HTR-8/SVneo (cell line): ENCODE measurements at regions not wholly inside any gene's neighbourhood (a gene's known extent, or its start where the extent isn't known, plus 50 kb on each side); places are given as distances from the start of the nearest gene placed in this dataset.

ENCODE experiments used
- DNase-seq: peaks from one replicate; pipeline ENCODE4 v3.0.0; 2011; ENCODE audit warnings: low spot score, mixed read lengths; ENCODE audit not compliant: insufficient read length
- FAIRE-seq: peaks from 2 replicates; lab custom pipeline; 2011; peaks lifted over from hg19 to GRCh38; lab: Jason Lieb, UNC

DNA sequence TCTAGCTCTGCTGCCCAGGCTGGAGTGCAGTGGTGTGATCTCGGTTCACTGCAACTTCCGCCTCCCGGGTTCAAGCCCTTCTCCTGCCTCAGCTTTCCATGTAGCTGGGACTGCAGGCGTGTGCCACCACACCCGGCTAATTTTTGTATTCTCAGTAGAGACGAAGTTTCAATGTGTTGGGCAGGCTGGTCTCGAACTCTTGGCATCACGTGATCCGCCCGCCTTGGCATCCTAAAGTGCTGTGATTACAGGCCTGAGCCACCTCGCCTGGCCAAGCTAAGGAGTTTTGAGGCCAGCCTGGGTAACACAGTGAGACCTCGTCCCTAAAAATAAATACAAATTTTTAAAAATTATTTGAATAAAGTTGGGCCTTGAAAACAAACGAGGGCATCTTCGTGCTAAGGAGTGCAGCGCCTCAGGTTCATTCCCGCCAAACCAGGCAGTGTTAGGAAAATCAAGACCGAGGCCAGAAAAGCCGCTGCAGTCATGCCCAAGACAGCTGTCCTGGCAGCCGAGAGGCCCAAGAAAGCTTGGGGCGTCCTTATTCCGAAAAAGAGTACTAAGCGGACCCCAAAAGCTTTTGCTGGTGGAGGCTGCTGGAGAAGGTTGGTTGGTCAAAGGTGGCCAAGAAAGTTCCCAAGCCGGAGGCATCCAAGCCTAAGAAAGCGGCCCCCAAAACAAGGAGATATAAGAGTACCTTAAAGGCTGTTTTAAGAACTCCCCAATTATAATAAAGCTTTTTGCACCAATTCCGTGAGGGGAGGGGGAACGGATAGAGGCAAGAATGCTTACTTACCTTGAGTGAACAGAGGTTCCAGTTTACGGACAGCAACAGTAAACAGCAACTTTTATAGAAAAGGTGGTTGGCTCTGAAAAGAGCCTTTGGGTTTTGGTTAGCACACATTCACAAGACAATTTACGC is 109.0 kb downstream of the HFE start:
- DNase-seq (no peak), FAIRE-seq (no peak)

DNA sequence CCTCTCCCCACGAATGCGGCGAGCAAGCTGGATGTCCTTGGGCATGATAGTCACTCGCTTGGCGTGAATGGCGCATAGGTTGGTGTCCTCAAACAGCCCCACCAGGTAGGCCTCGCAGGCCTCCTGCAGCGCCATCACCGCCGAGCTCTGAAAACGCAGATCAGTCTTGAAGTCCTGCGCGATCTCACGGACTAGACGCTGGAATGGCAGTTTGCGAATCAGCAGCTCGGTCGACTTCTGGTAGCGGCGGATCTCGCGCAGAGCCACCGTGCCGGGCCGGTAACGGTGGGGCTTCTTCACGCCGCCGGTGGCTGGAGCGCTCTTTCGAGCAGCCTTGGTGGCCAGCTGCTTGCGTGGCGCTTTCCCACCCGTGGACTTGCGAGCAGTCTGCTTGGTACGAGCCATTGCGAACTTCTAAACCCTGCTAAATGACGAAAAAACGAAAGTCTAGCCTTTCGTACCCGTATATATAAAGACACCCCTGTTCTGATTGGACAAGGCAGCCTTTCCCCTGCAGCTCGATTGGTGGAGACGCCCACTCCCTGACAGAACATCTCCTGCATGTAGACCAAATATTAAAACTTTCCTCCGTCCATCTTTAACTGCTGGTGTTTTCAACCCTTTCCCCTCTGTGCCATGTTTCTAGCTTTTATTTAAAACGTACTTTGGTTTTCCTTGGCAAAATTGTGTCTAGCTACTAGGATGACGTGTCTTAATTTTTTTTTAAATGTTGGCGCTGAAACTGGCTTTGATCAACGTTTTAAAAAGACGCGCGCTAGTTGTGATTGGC is 109.8 kb downstream of the HFE start:
- FAIRE-seq (no peak), DNase-seq (peak; percentile 89)

DNA sequence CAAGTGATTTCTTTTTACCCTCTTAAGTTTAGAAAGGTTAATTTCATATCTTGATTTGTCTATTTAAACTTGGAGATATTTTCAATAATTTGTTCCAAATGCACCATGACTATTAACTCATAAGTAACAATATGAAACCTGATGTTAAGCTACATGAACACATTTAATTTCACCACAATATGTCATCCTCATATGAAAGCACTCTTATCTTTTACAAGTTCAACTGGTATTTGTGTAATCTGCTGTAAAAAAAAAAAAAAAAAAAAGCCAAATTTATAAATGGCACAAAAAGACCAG is 110.4 kb downstream of the HFE start:
- FAIRE-seq, result no peak
- DNase-seq, result no peak

DNA sequence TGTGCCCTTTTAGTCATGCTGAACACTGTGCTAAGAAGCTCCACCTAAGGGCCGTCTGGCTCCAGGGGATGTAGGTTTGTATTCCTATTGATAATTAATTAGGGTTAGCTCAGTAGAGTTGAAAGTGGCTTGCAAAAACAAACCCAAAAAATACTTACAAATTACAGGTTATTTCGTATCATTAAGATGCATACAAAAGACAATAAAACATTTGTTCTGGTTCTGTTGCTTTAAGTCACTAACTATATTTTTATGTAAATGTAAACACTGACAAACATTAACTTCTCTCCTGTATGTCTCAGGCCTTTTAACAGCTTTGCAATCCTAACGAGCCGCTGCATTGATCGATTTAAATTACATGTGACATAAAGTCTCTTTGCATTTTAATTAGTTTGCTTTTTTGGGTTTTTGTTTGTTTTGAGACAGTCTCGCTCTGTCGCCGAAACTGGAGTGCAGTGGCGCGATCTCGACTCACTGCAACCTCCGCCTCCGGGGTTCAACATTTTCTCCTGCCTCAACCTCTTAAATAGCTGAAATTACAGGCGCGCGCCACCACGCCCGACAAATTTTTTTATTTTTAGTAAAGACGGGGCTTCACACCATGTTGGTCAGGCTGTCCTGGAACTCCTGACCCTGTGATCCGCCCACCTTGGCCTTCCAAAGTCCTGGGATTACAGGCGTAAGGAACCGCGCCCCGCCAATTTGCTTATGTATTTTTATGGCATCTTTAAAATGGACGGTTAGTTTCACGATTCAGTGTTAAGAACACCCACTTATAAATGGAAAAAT is 110.9 kb downstream of the HFE start:
- no peak for FAIRE-seq
- no peak for DNase-seq

DNA sequence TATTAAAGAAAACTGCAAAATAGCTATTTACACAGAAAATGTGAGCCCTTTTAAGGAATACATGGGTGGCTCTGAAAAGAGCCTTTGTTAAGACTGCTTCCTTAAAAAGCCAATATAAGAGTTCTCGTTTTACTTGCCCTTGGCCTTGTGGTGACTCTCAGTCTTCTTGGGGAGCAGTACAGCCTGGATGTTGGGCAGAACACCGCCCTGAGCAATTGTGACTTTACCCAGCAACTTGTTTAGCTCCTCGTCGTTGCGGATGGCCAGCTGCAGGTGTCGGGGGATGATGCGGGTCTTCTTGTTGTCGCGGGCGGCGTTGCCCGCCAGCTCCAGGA is 111.5 kb downstream of the HFE start:
- DNase-seq, result no peak
- FAIRE-seq, result no peak

DNA sequence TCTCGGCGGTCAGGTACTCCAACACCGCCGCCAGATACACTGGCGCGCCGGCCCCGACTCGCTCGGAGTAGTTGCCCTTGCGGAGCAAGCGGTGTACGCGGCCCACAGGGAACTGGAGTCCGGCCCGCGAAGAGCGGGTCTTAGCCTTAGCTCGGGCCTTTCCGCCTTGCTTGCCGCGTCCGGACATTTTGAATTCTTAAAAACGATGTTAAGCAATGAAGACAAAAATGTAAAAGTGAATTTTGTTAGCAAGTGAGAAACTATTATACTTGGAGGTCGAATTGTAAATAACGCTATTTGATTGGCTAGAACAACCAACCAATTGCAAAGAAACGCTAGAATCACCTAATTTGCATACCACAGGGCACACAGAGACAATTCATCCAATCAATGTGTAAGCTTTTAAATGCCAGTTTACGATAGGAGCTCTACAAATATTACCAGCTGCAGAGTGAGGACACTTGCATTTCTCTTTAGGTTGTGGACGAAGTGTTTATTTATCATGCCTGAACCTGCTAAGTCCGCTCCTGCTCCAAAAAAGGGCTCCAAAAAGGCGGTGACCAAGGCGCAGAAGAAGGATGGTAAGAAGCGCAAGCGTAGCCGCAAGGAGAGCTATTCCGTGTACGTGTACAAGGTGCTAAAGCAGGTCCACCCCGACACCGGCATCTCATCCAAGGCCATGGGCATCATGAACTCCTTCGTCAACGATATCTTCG is 112.0 kb downstream of the HFE start:
- DNase-seq (peak; percentile 81), FAIRE-seq (no peak)

DNA sequence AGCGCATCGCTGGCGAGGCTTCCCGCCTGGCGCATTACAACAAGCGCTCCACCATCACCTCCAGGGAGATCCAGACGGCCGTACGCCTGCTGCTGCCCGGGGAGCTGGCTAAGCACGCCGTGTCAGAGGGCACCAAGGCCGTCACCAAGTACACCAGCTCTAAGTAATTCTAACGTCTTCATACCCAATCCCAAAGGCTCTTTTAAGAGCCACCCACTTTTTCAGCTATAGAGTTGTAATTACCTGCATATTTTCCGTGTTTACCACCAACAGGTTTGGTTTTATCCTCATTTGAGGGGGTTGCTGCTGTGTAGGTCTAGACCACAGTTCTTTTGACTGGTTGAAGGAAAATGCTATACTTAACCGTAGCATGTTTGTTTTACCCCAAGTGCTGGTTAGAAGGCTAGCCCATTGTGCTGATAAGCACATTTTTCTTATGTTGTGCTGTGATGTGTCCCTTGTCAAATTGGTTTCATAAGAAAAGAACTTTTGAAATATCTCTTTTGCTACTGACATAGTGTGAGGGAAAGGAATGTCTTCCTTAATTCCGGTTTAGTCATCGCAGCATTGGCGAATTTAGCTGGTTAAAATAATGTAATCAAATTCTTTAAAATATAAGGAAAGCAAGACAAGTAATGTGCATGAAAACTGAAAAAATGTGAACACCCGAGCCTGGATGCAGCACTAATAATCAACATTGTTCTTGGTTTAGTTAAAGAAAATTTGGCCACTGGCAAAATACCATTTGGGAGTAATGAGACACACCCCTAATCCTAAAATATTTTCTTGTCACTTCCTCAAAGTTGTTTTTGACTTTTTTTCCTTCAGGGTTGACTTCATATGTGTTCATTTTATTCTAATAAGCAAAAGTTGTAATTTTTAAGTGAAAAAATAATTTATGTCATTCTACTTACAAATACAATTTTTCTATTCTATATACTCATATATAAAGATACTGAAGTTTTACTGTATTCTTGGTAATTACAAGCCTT is 112.8 kb downstream of the HFE start:
- DNase-seq (no peak), FAIRE-seq (no peak)

DNA sequence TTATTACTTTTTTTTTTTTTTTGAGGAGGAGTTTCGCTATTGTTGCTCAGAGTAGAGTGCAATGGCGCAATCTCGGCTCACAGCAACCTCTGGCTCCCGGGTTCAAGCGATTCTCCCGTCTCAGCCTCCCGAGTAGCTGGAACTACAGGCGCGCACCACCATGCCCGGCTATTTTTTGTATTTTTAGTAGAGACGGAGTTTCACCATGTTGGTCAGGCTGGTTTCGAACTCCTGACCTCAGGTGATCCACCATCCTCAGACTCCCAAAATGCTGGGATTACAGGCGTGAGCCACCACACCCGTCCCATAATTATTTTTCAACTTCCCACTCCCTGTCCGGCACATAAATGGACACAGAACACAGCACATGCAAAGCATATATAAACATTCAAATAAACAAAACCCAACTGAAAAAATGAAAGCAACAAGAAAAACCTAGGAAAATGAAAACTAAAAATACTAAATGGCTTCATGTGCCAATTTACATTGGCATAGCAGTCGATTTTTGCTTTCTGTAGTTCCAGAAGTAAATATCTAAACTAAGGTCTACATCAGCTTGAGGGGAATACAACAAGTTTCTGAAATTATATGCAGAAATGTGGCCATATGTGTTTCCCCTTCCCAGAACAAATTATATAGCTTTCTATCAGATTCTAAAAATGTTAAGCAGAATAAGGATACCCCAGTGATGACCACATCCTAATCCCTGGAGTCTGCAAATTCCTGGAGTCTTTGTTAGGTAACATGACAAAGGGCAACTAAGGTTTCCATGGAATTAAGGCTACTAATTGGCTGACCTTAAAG is 113.9 kb downstream of the HFE start:
- FAIRE-seq (no peak), DNase-seq (no peak)

DNA sequence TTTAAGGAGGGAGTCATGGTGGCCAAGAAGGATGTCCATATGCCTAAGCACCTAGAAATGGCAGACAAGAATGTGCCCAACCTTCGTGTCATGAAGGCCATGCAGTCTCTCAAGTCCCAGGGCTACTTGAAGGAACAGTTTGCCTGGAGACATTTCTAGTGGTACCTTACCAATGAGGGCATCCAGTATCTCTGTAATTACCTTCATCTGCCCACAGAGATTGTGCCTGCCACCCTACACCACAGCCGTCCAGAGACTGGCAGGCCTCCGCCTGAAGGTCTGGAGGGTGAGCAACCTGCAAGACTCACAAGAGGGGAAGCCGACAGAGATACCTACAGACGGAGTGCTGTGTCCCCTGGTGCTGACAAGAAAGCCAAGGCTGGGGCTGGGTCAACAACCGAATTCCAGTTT is 115.0 kb downstream of the HFE start:
- DNase-seq, result no peak
- FAIRE-seq, result no peak

DNA sequence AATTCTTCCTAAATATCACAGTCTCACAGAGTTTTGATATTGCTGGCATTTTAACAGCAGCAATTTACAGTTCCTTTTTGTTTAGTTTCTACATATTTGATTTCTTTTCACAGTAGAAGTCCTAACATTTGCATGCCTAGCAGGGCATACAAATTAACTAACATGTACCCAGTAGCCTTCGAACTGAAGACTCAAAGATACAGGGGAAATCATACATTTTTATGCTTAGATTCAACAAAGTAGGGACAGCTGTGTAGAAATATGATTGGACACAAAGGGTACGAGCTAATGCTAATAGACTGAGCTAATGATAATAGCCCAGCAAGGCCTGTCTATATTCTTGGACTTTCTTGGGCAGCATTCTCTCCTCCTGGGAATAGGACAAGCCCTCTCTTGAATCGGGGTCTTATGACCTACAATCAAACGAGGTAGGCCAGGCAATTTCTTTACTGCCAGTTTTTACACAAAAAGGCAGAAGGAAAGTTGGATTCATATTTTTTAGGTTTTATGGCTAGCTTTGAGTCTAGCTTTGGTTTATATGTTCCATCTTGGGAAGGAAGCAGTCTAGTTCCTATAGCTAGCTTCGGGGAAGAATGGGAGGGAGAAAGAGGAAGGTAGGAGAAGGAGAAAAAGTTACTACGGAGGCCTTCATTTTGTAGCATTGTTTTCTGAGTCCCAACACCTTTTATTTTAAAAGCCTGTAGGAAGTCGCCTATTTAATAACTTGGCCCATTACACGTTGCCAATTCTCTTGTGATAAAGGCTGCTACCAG is 115.8 kb downstream of the HFE start:
- DNase-seq (no peak), FAIRE-seq (no peak)

DNA sequence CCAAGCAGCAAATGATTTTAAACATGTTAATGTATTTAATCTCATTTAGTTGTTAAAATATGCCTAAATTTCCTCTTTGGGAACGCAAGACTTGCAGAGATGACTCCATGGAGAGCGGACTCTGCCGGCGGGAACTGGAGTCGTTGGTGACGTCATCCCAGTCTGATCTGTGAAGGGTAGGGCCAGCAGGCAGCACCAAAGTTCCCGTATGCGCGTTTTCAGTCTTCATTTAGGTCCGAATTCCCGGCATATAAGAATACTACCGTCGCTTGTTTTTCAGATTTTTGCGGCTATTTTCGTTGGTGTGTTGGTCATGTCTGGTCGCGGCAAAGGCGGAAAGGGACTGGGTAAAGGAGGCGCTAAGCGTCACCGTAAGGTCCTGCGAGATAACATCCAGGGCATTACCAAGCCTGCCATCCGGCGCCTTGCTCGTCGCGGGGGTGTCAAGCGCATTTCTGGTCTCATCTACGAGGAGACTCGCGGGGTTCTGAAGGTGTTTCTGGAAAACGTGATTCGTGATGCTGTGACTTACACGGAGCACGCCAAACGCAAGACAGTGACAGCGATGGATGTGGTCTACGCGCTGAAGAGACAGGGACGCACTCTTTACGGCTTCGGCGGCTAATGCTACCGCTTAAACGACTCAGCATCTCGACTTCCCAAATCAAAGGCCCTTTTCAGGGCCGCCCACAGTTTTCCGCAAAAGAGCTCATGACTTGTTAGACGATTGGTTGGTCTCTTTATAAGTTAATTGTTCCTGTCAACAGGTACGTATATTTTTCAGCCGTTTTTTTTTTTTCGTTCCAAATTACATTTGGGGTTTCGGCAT is 117.3 kb downstream of the HFE start:
- peak; percentile 93 for DNase-seq
- peak; percentile 26 for FAIRE-seq

DNA sequence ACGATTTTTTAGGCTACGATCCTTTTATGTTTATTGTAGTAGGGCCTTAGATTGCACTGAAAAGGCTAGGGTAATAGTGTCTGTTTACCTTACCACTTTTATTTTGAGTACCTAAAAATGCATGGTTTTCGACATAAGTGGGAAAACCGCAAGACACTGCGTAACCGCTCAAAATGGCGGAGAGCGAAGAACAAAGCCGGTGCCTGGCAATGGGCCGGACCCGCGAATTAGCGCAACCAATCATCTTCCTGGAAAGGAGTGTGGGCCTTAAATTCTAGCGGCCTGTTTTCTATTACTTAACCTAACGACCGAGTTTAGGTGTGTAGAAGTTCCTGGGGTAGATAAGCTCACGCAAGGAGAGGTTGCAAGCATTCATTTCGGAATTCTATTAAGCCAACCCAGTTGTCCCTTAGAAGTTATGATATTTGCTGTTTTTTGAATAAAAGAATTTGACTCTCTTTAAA is 118.0 kb downstream of the HFE start:
- FAIRE-seq (no peak), DNase-seq (no peak)

DNA sequence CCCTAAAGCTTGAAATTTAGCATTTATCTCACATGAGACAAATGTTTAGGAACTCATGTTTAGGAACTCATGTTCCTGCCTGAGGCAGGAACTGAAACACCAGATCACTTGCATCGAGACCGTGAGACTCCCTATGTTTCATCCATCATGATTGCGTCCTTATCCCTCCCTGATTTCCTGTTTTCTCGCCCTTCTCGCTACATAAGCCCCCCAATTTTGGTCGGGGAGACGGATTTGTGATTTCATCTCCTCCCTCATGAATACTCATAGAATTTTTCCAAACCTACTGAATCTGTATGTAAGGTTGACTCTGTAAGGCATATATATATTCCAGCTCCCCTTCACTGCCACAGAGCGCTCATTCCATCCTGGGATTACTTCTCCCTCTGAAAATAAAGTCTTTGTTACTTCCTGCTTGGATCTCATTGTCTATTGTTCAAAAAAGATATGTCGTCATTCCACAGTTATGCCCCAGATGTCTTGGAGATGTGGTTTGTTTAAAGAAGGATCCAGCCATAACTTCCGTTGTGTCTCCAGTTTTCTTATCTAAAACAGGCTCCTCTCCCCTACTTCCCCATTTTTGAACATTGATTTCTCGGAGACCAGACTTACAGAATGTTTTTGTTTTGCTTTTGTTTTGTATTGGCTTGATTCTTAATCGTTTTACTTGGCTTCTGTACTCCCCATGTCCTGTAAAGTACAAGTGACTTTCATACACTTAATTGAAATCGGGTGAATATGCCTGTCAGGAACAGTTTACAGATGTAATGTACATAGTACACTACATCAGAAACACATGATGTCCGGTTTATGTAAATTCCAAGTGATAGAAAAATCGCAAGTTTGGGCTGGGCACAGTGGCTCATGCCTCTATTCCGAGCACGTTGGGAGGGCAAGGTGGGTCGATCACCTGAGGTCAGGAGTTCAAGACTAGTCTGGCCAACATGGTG is 118.7 kb downstream of the HFE start:
- FAIRE-seq, result no peak
- no peak for DNase-seq

DNA sequence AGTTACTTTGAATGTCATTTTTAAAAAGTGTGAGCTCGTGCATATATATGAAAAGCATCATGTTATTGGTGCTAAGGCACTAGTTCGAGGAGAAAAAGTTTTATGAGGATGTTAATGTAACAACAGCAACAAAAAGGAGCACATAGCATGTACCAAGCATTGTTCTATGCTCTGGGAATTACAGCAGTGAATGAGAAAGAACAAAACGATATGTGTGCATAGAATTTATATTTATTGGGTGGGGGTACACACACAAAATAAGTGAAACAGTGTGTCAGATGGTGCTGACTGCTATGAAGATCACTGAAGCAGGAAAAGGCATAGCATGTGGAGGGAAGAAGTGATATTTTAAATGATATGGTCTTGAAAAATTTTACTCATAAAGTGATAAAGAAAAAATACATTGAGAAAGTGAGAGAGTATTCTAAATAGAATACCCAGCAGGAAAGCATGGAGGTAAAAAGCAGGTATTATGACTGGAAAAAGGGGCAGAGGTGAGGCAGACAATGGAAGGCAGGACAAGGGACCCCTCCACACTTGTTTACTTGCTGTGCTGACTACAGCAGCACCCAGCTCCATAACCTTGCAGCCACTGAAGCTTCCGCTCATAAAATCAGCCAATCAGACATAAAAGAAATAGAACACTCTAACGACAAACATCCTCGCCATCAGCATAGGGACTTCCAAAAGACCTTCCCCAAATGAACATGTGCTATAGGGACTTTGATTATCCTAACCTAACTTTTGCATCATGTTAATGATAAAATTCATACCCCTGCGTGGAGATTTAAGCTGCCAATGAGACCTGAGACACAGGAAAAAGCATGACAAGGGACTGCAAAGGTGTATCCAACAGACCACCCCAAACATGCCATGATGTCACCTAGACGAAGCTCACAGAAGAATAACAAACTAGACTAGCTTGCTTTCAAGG is 119.9 kb downstream of the HFE start:
- FAIRE-seq (no peak), DNase-seq (no peak)

DNA sequence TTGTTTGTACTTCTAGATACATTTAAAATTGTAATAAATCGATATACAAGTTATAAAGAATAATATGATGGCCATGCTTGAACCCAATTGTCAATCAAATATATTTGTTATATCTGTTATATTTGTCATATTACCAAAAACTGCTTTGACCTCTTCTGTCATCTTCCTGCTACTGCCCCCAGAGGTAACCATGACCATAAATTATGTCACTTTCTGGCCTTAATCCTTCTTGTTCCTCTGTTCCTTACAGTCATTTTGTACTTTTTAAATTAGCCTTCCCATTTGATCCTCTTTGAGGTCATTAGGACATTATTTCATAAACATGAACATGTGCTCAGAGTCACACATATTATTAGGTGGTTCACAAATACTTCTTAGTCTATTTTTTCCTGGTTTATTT is 124.7 kb downstream of the HFE start:
- no peak for DNase-seq
- no peak for FAIRE-seq
